H54 (cell line): ENCODE measurements at regions not wholly inside any gene's neighbourhood (a gene's known extent, or its start where the extent isn't known, plus 50 kb on each side); places are given as distances from the start of the nearest gene placed in this dataset.
"Not testable (repeated sequence)": the region's sequence is repeated elsewhere in the genome, so short reads cannot be mapped to it uniquely, and the experiment has no call there.

Experiments
- DNase-seq: peaks from one replicate; pipeline ENCODE4 v3.0.0; 2011; ENCODE audit warnings: low spot score, mixed read lengths; ENCODE audit not compliant: insufficient read length
- FAIRE-seq: peaks from 3 replicates; lab custom pipeline; 2011; peaks lifted over from hg19 to GRCh38; lab: Jason Lieb, UNC
- POLR2A ChIP-seq: IDR thresholded peaks from 2 replicates; pipeline ENCODE4 v1.6.1; 2011; ENCODE audit warnings: low read depth, mild to moderate bottlenecking, low read length

DNA sequence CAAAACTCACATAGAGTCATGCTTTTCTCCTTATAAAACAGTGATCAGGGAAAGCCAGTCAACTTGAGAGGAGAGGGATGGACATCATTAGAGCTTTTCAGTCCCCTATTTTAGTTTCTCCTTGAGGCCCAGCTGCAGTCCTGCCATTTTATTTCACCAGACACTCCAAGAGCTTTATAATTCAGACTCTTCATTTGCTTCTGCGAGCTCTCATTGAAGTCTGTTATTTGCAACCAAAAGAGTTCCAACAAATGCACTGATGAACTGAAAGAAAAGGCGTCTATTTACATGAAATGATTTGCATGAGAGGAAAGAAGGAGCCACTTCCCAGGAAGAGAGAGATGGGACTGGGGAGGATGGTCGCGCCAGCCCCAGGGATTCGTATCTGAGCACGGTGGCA is 86.8 kb downstream of the NDUFA12 start:
- FAIRE-seq, result no peak
- TF ChIP-seq POLR2A, result no peak
- DNase-seq, result no peak

DNA sequence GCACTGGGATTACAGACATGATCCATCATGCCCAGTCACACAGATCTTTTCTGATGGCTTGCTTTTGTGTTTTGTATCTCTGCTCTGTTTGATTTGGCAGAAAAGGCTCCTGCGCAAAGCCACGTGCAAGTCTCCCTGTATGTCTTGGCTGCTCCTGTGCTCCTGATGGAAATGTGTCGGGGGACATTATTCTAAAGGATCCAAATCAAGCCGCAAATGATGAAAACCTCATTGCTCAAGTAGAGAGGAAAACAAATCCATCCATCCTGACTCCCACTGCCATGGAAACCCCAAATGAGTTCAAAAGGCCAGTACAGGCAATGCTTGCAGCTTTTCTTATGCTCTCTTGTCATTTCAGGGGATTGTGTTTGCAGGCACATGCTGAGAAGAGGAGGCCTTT is 93.8 kb downstream of the NDUFA12 start:
- TF ChIP-seq POLR2A, result no peak
- no peak for FAIRE-seq
- no peak for DNase-seq

DNA sequence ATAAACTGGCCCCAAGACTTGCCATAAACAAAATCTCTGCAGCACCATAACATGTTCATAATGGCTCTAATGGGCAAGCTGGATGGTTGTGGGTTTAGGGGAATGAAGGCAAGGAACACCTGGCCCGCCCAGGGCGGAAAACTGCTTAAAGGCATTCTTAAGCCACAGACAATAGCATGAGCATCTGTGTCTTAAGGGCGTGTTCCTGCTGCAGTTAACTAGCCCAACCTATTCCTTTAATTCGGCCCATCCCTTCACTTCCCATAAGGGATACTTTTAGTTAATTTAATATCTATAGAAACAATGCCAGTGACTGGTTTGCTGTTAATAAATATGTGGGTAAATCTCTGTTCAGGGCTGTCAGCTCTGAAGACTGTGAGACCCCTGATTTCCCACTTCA is 97.7 kb downstream of the NDUFA12 start:
- FAIRE-seq, DNase-seq: not testable (repeated sequence)

DNA sequence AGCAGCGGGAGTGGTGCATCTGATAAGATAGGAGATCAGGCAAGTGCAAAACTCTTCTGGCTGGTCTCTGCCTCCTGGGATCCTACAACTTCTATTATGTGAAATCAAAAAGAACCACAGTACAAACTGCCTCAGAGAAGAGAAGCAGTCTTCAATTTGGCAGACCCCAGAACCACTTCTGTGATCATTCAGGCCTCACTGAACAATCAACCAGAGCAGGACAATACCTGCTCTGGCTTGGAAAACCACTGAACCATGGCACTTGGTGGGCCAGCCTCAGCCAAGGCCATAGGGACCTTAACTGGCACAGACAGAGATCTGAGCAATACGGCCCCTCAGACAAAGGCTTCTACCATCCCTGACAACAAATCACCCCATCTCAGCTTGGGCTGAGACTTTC is 103.0 kb downstream of the NDUFA12 start:
- FAIRE-seq (no peak), DNase-seq (no peak)

DNA sequence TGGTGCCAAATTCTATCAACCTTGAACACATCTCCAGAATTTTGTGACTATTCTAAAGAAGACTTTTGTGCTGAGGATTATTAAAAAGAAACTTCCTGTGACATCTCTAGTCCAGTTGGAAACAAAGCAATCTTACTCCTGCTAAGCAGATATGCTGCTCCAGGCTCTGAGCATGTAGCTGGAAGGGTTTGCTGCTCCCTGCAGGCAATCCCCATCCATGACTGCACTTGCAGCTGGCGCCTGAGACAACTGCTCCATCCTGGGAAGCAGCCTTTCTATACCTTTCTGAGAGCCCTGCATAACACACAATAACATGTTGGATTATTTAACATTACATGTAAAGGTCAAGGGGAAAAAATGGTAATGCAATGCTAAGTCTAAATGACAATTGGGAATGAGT is 105.1 kb downstream of the NDUFA12 start:
- FAIRE-seq, result no peak

More for the DNA sequence above, 103.0 kb downstream of the NDUFA12 start:
- no peak for TF ChIP-seq POLR2A

DNA sequence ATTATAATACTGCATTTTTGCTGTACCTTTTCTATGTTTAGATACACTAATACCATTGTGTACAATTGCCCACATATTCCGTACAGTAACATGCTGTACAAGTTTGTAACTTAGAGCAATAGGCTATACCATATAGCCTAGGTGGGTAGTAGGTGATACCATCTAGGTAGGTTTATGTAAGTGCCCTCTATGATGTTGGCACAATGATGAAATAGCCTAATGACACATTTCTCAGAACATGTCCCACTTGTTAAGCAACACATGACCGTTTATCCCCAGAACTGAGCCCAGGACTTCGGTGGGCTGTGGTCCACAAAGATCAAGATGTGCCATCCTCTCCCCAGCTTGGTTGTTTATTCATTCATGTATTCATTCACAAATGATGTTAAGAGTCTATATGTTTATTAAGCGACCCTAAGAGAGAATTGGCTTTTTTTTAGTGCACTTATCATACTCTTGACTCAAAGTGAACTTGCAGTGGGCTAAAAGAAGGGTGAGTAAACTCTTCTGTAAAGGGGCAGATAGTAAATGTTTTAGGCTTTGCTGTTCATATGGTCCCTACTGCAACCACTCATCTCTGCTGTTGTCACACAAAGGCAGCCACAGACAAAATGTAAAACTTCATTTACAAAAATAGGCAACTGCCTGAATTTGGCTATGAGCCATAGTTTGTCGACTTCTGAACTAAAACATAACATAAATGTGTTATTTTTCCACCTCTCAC is 110.8 kb downstream of the NDUFA12 start:
- TF ChIP-seq POLR2A, result no peak
- DNase-seq (no peak), FAIRE-seq (no peak)

More for the DNA sequence above, 105.1 kb downstream of the NDUFA12 start:
- TF ChIP-seq POLR2A, result no peak
- no peak for DNase-seq

DNA sequence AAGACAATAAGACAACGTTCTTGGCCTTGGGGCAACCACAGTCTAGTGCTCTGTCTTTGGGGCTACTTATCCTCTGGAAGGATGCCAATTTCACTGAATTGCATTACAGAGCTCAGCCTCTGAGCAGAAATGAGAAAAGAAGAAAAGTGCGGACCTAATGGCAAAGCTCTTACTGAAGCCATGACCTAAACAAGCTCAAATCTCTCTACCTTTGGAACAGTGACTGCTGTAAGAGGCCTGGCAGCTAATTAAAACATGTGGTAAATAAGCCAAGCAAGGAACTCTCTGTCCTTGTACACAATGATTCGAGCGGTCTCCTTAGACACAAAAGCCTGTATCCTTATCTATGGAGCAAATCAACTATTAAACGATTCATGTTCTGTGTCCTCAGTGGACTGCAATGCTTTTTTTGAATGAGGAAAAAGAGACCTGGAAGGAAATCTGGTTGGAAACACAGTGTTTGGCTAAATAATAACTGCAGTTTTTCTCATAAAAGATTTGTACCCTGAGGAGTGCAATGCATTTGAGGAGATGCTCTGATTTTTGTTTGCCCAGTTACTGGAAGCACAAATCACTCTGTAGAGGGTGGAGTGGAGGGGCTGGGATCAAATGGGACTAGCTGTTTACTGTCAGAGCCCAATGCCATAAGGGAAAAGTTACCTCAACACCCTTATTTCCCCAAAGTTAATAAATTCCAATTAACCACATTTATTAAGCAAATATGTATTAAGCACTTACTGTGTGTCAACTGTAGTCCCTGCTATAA is 113.9 kb downstream of the NDUFA12 start:
- no peak for DNase-seq

DNA sequence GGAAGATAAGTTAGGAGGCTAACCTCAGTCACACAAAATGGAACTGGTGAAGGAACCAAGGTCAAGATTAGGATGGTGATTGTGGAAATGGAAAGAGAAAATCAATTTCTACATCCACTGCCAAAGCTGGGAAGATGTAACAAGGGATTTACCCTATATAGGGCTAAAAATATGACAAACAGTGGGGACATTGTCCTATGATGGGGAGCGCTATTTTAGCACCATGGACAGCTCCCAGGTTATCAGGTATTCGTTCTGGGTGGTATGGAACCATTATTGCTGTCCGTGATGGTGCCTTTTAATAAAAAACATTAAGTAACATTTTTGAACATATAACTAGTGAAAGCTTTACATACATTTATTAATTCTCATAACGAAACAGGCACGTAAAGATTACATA is 124.0 kb downstream of the NDUFA12 start:
- TF ChIP-seq POLR2A, result no peak
- no peak for DNase-seq
- no peak for FAIRE-seq

More for the DNA sequence above, 113.9 kb downstream of the NDUFA12 start:
- no peak for FAIRE-seq
- no peak for TF ChIP-seq POLR2A

DNA sequence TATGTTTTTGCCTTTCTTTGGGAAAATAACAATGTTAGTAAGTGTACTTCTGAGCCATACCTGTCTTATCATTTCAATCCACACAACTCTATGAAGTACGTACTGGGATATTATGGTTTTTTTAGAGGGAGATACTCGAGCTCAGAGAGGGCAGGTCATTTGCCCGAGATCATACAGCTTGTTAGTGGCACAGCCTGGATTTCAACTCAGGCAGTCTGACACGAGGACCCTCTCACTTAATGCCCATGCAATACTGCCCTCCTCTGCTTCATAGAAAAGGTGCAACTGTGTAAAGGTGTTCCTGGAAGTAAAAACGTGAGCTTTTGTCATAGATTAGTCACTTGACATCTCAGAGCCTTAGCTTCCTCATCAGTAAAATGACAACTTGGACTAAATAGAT is 128.0 kb downstream of the NDUFA12 start:
- FAIRE-seq, result no peak
- DNase-seq, result no peak
- no peak for TF ChIP-seq POLR2A

DNA sequence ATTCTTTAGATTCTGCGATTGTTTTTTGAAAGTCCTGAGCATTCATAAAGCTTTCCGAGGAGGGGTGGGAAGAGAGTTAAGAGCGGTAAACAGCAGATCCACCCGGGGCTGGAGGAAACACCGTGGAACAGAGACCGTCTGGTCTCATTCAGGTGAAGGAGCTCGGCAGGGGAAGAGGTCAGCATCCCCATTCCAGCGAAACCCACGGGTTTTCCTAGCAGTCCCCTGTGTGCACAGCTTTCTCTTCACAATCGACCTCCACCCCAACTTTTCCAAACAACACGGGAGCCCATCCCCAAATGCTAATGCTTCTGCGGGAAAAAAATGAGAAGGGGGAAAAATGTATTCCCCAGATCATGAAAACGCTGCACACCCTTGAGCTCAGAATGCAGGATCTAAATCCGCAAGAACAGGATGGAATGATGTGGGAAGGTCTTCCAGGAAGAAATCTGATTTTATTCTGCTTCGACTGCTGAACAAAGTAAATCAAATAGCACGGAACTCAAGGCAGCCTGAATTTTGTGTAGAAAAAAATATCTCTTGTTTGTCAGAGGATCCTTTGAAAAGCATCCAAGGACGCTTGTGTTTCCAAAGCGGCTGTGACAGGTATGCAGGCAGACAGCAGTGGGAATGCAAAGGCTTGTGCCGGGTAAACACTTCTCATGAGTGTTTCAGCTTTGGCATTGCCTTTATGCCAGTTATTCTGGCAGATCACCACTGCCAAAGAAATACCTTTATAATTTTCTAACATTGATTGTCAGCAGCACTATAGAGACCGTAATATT is 128.8 kb downstream of the NDUFA12 start:
- no peak for TF ChIP-seq POLR2A
- DNase-seq (no peak), FAIRE-seq (no peak)

DNA sequence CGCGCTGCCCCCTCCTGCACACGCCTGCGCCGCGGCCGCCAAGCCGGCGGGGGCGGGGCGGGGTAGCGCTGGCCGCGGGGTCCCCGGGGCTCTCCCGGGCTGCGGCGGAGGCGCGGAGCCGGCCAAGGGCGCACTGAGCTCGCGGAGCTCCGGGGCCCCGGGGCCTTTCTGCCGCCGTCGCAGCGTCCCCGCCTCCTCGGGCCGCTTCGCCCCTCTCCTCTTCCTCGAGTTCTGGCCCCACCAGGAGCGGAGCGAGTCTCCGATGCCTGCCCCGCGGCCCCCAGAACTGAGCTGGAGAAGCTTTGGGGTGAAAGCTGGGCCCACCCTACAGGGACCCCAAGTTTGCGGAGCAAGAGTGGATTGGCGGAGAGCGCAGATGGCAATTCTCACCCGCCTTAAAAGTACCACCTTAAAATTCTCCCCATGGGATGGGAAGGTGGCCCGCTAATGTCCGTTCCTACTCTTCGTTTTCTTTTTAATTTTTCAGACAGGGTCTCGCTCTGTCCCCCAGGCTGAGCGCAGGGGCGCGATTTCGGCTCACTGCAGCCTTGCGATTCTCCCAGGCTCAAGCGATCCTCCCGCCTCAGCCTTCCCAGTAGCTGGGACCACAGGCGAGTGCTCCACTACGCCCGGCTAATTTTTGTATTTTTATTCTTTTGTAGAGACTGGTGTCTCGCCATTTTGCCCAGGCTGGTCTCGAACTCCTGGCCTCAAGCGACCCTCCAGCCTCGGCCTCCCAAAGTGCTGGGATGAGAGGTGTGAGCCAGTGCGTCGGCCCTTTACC is 129.6 kb downstream of the NDUFA12 start:
- FAIRE-seq (no peak), DNase-seq (no peak)
- TF ChIP-seq POLR2A, result no peak

DNA sequence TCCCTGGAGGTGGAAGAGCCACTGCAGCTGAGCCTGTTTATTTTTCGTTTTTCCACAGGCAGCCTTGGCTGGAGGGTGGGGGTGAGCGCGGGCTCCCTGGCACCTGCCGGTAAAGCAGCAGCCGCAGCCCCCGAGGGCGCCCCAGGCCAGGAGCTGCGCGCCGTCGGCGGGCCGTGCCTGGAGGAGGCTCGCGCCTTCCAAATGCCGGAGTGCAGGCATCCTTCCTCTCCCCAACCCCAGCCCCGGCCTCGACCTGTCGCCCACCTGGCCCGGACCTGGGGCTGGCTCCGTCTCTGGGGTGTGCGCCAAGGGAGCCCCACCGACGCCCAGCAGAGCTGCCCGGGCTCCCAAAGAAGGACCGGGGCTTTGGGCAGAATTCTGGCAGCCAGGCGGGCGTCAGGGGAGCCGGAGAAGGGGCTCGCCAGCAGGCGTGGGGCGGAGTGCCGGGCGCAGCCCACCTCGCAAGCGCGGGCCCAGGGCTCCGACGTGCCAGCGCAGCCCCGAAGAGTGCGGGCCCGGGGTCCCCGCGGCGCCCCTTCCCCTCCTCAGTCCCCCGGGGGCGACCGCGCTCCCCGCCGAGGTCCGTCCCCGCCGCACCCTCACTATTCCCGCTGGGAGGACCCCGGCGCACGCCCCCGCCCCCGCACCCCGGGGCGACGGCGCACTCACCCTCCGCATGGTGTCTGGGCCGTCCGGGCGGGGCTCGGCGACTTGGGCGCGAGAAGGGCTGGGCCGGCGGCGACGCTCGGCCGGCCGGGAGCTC is 130.3 kb downstream of the NDUFA12 start:
- FAIRE-seq (no peak), DNase-seq (no peak)
- TF ChIP-seq POLR2A, result no peak

DNA sequence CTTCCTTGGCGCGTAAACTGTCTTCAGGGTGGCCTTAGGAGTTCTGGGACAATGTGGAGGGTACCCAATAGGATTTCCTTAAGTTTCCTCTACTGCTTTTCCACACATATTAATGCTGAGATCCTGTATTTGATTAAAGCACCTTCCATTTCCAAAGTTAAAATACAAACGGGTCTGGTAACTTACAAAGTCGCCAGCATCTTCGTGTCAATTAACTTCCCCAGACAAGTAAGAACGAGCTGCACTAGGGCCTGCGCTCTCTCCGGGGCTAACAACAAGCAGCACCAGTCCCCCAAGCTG is 130.9 kb downstream of the NDUFA12 start:
- no peak for DNase-seq
- FAIRE-seq, result no peak
- TF ChIP-seq POLR2A, result no peak
